ENCODE measurements at regions not wholly inside any gene's neighbourhood (a gene's known extent, or its start where the extent isn't known, plus 50 kb on each side); places are given as distances from the start of the nearest gene placed in this dataset.

DNA sequence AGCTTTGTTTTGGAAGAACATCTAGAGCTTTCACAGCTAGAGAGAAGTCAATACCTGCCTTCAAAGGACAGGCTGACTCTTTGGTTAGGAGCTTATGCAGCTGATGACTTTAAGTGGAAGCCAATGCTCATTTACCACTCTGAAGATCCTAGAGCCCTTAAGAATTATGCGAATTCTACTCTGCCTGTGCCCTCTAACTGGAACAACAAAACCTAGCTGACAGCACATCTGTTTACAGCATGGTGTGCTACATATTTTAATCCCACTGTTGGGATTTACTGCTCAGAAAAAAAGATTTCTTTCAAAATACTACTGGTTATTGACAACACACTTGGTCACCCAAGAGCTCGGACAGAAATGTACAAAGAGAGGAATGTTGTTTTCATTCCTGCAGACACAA, 57.3 kb downstream of the PALS2 start:
- Histone ChIP-seq H3K36me3 (ENCODE audit: control insufficient read depth in 2 of 4, insufficient read depth in 4 of 4, low read length in 3 of 4) (peaks cover 0 to 2% (median 0%) of the 10 kb centered on the region in 4 experiments; a peak in 1 of 8 replicates), H4K5ac (ENCODE audit: insufficient read length, low read depth, low read length) (no peak overlapping the region), H2AK5ac (ENCODE audit: low read depth, low read length) (no peak overlapping the region), H2AFZ (ENCODE audit: low read length) (no peak overlapping the region), H2BK20ac (ENCODE audit: low read length) (no peak overlapping the region), H4K8ac (ENCODE audit: extremely low read depth, insufficient read depth, low read length) (no peak overlapping the region), H3K4me3 (ENCODE audit: extremely low read depth in 1 of 4, insufficient read depth in 2 of 4, low read depth in 3 of 4, low read length in 4 of 4) (no peak overlapping the region), H3K23me2 (ENCODE audit: low read depth, low read length) (no peaks in the 10 kb centered on the region), H3K79me2 (ENCODE audit: control insufficient read depth in 1 of 2, insufficient read depth in 2 of 2, low read length in 2 of 2) (peaks cover 0 to 30% of the 10 kb centered on the region in 2 experiments; a peak in 2 of 4 replicates), H3K4me2 (ENCODE audit: insufficient read depth in 1 of 2, low read depth in 2 of 2, low read length in 2 of 2) (no peak overlapping the region), H3K56ac (replicated peaks; ENCODE audit: insufficient read length, low read depth, low read length) (no peak overlapping the region), H3K14ac (ENCODE audit: insufficient read length) (no peak overlapping the region), H3K4ac (replicated peaks; ENCODE audit: insufficient read length, low read depth, low read length) (no peak overlapping the region), H3K9ac (replicated peaks in 1 of 4; ENCODE audit: extremely low read depth in 1 of 4, low read depth in 3 of 4, low read length in 3 of 4) (no peak overlapping the region), H3K4me1 (replicated peaks in 1 of 4; ENCODE audit: control insufficient read depth in 3 of 4, insufficient read depth in 4 of 4, low read length in 3 of 4) (no peaks in the 10 kb centered on the region), H3K27me3 (replicated peaks in 1 of 4; ENCODE audit: control insufficient read depth in 3 of 4, extremely low read depth in 1 of 4, insufficient read depth in 3 of 4, low read length in 3 of 4) (no peaks in the 10 kb centered on the region), H4K91ac (replicated peaks; ENCODE audit: insufficient read length, low read length) (no peak overlapping the region), H2BK120ac (replicated peaks; ENCODE audit: low read depth, low read length) (no peak overlapping the region), H3K18ac (ENCODE audit: extremely low read depth, low read length) (no peak overlapping the region), H2BK12ac (ENCODE audit: low read depth, low read length) (no peak overlapping the region), H2BK5ac (ENCODE audit: low read depth, low read length) (no peak overlapping the region), H3K9me3 (ENCODE audit: insufficient read depth in 2 of 2, low read depth in 1 of 2, low read length in 1 of 2) (no peaks in the 10 kb centered on the region), H3K27ac (ENCODE audit: low read depth, low read length) (no peak overlapping the region), H4K20me1 (replicated peaks in 1 of 2; ENCODE audit: control insufficient read depth in 1 of 2, insufficient read depth in 2 of 2, low read length in 2 of 2) (no peaks in the 10 kb centered on the region), H2BK15ac (ENCODE audit: low read length) (no peak overlapping the region), H3K79me1 (ENCODE audit: low read depth, low read length) (no peaks in the 10 kb centered on the region), H3K23ac (ENCODE audit: insufficient read length) (no peak overlapping the region)
- ChIA-PET CTCF (ENCODE audit: partially characterized antibody) (no interaction called here), POLR2A (ENCODE audit: partially characterized antibody) (no interaction called here)
- no peak for DNase-seq (ENCODE audit: low read depth in 1 of 2, low spot score in 2 of 2)
- 97% methylated on average over 2 of the region's 2 CpGs; no CpG with 5 or more reads in 1 of the 2 experiments for WGBS, 2 experiments (ENCODE audit: extremely low coverage in 1 of 2, insufficient coverage in 1 of 2, insufficient read length in 1 of 2, insufficient replicate concordance in 2 of 2, low coverage in 1 of 2, low lambda C conversion rate in 2 of 2, missing lambda C conversion rate in 1 of 2)
- FAIRE-seq = no peak
- no peak for TF ChIP-seq GTF2F1 (IDR thresholded peaks at IDR 0.05; ENCODE audit: borderline replicate concordance, low read depth, low read length)
- no peak for TF ChIP-seq EGR1 (IDR thresholded peaks at IDR 0.05; ENCODE audit: borderline replicate concordance, low read depth, low read length)
- TF ChIP-seq SP1 (IDR thresholded peaks at IDR 0.05; ENCODE audit: low read depth, low read length) = no peak
- TF ChIP-seq NRF1 (IDR thresholded peaks at IDR 0.05; ENCODE audit: low read depth, low read length) = no peak
- TF ChIP-seq KDM4A (IDR thresholded peaks at IDR 0.05; ENCODE audit: low read depth, low read length, severe bottlenecking) = no peak
- TF ChIP-seq RNF2 (IDR thresholded peaks at IDR 0.05; ENCODE audit: borderline replicate concordance, low read depth, low read length, missing control alignments, poor library complexity, severe bottlenecking) = no peak
- TF ChIP-seq SIX5 (IDR thresholded peaks at IDR 0.05; ENCODE audit: low read depth, low read length) = no peak
- TF ChIP-seq CHD2 (IDR thresholded peaks at IDR 0.05; ENCODE audit: low read length) = no peak
- no peak for TF ChIP-seq HDAC6 (IDR thresholded peaks at IDR 0.05; ENCODE audit: low read depth, low read length)
- TF ChIP-seq TBP (IDR thresholded peaks at IDR 0.05; ENCODE audit: low read depth, low read length) = no peak
- TF ChIP-seq SP2 (IDR thresholded peaks at IDR 0.05; ENCODE audit: low read length) = no peak
- TF ChIP-seq HDAC2 (IDR thresholded peaks at IDR 0.05; ENCODE audit: borderline replicate concordance in 1 of 2, low read depth in 2 of 2, low read length in 2 of 2) = no peak
- TF ChIP-seq, protein P1, sequence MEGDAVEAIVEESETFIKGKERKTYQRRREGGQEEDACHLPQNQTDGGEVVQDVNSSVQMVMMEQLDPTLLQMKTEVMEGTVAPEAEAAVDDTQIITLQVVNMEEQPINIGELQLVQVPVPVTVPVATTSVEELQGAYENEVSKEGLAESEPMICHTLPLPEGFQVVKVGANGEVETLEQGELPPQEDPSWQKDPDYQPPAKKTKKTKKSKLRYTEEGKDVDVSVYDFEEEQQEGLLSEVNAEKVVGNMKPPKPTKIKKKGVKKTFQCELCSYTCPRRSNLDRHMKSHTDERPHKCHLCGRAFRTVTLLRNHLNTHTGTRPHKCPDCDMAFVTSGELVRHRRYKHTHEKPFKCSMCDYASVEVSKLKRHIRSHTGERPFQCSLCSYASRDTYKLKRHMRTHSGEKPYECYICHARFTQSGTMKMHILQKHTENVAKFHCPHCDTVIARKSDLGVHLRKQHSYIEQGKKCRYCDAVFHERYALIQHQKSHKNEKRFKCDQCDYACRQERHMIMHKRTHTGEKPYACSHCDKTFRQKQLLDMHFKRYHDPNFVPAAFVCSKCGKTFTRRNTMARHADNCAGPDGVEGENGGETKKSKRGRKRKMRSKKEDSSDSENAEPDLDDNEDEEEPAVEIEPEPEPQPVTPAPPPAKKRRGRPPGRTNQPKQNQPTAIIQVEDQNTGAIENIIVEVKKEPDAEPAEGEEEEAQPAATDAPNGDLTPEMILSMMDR (IDR thresholded peaks at IDR 0.05; ENCODE audit: control extremely low read depth in 1 of 3, insufficient read depth in 1 of 3, low read depth in 1 of 3, low read length in 3 of 3) = no peak
